Putamen (tissue), 1 donor: ENCODE measurements at regions not wholly inside any gene's neighbourhood (a gene's known extent, or its start where the extent isn't known, plus 50 kb on each side); places are given as distances from the start of the nearest gene placed in this dataset.

Source experiments
- DNase-seq: peaks from one replicate; pipeline ENCODE4 v3.0.0-alpha.2; 2016; ENCODE audit warnings: low spot score

DNA sequence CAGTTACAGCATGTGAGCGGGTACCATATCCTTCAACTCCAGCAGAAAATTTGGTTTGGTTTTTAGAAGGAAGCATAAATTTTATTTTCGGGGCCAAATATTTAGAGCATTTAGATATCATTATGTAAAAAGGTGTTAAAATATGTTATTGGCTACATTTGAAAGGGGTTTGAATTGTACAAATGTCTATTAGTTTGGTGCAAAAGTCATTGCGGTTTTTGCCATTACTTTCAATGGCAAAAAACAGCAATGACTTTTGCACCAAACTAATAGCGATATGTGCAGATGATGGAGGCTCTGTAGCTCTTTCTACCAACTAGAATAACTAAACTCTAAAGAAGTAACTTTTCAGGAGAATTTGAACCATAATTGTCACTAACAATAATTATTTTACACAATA lies 1666.2 kb upstream of the SLC39A10 start:
- DNase-seq = no peak

- DNase-seq = no peak
Measured at GRCh38 chr2:193989645-193990044, 1667.4 kb upstream of the SLC39A10 start.

DNA sequence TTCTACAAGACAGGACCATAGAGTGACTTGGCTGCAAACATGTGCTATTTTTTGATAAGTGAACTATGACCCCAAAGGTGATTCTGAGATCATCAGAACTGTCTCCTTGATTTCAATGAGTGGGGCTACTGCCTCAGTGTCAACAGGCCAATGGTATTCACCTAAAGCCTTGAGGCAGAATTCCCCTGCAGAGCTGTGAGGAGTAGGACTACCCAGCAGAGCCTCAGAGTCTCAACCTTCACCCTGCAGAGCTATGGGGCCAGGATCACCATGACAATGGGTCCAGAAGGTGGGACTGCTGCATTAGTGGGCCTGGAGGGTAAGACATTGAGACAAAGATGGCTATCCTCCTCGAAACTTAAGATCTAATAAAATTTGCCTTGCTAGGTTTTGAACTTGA lies 1668.2 kb upstream of the SLC39A10 start:
- no peak for DNase-seq

GRCh38 chr2:193985272-193985671 lies 1671.8 kb upstream of the SLC39A10 start:
- no peak for DNase-seq

- DNase-seq = no peak
Measured at GRCh38 chr2:193980599-193980998, 1676.4 kb upstream of the SLC39A10 start.

DNA sequence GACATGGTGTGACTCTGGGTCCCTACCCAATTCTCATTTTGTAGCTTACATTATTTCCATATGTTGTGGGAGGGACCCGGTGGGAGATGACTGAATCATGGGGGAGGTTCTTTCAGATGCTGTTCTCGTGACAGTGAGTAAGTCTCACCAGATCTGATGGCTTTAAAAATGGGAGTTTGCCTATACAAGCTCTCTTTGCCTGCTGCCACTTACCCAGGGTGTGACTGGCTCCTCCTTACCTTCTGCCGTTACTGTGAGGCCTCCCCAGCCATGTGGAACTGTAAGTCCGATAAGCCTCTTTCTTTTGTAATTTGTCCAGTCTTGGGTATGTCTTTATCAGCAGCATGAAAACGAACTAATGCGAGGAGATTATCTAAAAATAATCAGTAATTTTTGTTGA lies 1683.2 kb upstream of the SLC39A10 start:
- DNase-seq = no peak

DNA sequence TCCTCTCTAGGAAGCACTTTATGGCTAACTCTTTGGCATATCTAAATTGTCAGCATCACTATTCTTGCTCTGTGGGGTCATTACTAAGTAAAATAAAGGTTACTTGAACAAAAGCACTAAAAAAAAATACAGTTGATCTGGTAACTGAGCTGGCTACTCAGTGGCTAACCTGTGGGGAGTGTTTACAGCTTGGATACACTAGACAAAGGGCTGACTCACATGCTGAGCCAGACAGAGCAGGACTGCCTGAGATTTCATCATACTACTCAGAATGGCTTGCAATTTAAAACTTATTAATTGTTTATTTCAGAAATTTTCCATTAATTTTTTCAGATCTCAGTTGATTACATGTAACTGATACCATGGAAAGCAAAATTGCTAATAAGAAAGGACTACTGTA lies 1690.4 kb upstream of the SLC39A10 start:
- DNase-seq = no peak

DNA sequence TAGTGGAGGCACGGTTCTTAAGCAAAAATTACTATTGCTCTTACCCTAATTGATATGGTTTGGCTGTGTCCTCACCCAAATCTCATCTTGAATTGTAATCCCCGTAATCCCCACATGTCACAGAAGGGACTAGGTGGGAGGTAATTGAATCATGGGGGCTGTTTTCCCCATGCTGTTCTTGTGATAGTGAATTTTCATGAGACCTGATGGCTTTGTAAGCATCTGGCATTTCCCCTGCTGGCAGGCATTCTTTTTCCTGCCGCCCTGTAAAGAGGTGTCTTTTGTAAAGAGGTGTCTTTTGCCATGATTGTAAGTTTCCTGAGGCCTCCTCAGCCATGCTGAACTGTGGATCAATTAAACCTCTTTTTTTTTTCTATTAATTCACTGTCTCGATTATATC lies 1691.8 kb upstream of the SLC39A10 start:
- DNase-seq = no peak

DNA sequence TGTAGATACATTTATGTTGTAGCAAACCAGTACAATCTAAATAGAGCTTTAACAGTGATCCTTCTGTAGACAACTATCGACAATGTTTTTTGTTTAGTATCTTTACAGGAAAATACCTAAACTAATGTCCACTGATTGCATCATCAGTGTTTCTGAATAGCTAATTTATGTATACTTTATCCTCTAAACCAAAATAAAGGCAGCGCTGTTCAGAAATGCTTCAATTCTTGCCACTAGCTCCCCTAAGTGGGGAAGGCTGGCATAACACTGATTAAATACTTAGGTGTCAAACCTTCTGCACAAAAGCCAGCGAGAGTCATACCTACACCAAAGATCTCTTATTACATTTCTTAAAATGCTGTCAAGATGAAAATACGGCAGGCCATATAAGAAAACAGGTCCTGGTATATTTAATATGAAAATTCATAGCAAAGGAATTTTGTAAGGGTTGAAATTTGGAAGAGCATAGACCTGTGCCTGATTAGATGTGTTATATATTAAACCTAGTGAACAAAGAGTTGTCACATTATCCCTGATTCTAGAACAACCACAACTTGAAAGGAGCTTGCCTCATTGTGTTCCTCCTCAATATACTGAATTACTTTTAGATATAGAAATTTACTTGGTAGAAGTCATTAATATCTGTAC lies 1693.4 kb upstream of the SLC39A10 start:
- DNase-seq = no peak

DNA sequence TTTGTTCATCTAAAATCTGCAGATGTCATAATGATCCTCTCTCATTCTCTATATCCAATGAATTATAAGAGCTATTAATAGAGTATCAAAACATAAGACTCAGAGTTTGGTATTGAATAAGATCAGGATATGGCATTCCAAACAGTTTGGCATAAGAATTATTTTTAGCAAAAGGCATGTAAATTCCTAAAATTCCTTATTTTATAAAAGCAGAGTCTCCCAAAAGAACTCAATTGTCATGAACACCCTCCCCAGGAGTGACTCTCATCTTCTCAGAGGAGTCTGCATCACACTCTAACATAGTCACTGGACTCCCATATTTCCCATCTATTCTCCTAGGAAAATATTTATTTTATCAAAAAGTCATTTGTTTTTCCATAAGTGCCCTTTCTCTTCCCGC lies 1710.2 kb upstream of the SLC39A10 start:
- DNase-seq = no peak

DNA sequence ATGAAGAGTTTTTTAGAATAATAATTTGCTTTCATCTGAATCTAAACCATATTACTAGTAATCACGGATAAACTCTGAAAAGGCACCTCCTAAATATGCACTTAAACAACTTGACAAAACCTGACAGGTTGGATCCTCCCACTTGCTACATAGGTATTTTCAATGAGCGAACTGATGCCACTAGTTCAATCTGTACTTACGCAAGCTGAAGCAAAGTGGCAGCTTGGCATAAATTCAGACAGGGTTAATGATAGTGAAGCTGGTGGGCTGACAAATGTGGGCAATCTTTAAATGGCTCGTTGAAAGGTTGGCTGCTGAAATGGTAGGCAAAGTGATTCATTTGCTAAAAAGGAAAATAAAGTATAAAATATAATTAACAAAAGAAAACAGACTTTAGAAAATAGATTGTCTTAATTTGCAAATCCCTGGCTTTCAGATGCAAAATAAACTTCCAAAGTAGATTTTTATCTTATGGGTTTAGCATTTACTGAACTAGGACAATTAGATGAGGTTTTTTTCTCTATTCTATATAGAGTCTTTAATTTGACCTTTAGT lies 1713.5 kb upstream of the SLC39A10 start:
- peak; percentile 83 for DNase-seq

DNA sequence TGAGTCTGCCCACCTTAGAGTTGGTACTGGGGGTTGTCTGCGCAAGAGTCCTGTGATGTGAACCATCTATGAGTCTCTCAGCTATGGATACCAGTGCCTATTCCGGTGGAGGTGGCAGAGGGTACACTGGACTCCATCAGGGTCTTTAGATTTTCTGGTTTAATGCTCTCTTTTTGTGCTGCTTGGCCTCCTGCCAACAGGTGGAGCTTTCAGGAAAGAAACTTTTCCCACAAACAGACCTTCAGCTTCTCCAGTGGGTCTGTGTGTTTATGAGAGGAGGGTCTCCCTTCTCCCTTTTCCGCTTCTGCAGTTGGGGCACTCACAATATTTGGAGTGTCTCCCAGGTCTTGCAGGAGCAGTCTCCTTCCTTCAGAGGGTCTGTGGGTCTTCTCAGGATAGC lies 1721.9 kb upstream of the SLC39A10 start:
- DNase-seq = no peak

- DNase-seq = no peak
Measured at GRCh38 chr2:193929131-193929530, 1727.9 kb upstream of the SLC39A10 start.

DNA sequence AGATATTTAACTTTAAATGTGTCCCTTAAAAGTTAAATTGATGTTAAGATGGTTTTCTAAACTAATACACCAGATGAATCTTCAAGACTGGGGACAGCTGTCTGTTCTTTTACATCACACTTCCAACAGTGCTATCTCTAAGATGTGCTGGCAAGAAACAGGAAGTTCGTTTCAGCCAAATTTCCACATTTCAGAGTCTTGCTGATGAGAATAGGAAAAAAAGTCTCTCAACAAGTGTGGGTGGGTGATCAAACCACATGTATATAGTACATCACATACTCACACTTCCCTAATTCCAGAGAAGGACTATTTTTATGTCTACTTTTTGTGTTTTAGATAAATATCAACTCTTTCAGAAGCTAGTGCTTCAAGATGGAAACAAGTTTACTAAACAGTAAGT lies 1712.8 kb upstream of the TMEFF2 start:
- DNase-seq = no peak

GRCh38 chr2:193900292-193900691 lies 1705.6 kb upstream of the TMEFF2 start:
- no peak for DNase-seq

GRCh38 chr2:193895226-193895625 lies 1700.5 kb upstream of the TMEFF2 start:
- no peak for DNase-seq

GRCh38 chr2:193894081-193894480 lies 1699.3 kb upstream of the TMEFF2 start:
- no peak for DNase-seq

- DNase-seq = no peak
Measured at GRCh38 chr2:193891023-193891422, 1696.3 kb upstream of the TMEFF2 start.

- DNase-seq = no peak
Measured at GRCh38 chr2:193885419-193885818, 1690.7 kb upstream of the TMEFF2 start.

DNA sequence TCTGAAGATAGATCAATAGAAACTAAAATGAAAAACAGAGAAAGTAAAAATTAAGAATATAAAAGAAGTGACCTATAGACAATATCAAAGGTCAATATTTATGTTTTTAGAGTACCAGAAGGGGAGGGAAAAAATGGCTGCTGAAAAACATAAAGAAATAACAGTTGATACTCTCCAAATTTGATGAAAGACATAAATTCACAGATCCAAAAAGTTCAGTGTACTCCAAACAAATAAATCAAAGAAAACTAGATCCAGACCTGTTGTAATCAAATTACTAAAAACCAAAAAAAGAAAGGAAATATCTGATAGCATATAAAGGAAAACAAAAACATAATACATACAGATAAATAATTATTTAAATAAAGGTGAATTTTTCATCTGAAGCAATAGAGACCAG lies 1689.1 kb upstream of the TMEFF2 start:
- DNase-seq = no peak

DNA sequence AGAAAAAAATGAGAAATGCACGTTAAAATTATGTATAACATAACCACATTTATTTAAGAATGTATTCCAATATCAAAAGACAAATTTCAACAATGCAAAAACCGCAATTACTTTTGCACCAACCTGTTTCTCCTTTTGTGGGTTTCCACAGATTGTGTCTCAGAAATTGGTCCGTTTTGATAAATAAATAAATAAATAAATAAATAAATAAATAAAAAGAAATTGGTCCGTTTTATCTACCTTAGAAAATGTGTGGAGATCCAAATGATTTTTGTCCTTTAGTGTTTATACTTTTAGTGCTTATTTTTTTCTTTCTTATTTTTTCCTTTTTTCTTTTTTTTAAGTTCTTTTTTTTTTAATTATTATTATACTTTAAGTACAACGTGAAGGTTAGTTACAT lies 1682.2 kb upstream of the TMEFF2 start:
- no peak for DNase-seq

DNA sequence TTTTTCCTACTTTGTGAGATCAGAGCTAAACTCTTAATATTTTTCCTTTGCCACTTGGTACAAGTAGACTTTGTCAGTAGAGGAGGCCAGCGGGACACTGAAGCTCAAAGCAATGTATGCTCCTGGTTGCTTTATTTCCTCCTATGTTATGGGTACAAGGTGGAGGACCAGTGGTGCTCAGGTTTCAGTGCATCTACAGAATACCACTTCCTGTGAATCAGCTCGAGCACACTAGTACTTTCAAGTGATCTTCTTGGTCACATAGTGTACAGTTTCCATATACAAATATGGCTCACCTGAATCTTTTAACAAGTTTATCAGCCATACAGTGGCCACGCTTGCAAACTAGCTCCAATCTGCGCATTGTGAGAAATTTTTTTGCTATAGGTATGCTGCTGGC lies 1674.8 kb upstream of the TMEFF2 start:
- no peak for DNase-seq

DNA sequence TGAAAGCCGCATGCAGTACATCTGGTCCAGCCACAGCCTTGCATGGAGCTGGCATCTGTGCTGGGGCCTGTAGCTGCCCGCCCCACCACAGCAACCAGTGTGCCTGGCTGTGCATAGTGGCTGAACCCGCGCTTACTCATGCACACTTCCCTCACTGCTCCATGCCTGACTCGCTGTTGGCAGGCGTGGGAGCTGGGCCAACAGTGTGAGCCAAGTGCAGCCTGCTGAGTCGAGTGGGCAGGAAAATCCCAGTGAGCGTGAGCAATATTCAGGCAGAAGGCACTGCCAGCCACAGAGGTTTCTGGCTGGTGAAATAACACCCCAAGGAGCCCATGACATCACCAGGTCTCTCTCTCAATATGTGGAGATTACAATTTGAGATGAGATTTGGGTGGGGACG lies 1674.1 kb upstream of the TMEFF2 start:
- DNase-seq = no peak

DNA sequence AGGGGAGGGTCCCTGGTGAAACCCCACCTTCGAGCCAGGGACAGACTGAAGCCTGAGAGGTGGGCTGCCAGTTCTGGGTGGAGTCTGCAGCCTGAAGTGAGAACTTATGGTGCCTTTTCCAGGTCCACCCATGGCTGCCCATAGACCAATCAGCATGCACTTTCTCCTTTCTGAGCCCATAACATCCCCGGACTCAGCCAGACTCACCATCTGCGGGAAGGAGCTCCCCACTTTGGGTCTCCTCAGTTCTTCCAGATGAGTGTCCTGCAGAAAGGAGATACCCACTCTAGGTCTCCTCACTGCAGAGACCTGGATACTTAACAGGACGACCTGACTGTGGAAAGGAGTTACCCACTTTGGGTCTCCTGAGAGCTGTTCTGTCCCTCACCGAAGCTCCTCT lies 1673.4 kb upstream of the TMEFF2 start:
- no peak for DNase-seq
